Activated naive CD4-positive, alpha-beta T cell treated with anti-CD3 and anti-CD28 coated beads, Interleukin-2, amount 10 ng/mL, durations not matched to agents 7 days and 5 days (primary cell): ENCODE measurements at regions not wholly inside any gene's neighbourhood (a gene's known extent, or its start where the extent isn't known, plus 50 kb on each side); places are given as distances from the start of the nearest gene placed in this dataset.

Source experiments
- CTCF ChIA-PET: fragments of 350-600 bp; sonication (Branson Sonifier 250); formaldehyde crosslinking; loops from one replicate; lab custom pipeline; 2021; ENCODE audit warnings: antibody characterized with exemption; lab: Charles Lee
- DNase-seq: peaks from one replicate; pipeline ENCODE4 v3.0.0-alpha.2; 2020
- H3K27ac Mint-ChIP-seq: one replicate; pipeline ENCODE4 v1.8.0; 2021; ENCODE audit warnings: mild to moderate bottlenecking, moderate library complexity, mixed read lengths
- H3K27me3 Mint-ChIP-seq: one replicate; pipeline ENCODE4 v1.8.0; 2021; ENCODE audit warnings: mild to moderate bottlenecking, mixed read lengths
- H3K36me3 Mint-ChIP-seq: one replicate; pipeline ENCODE4 v1.8.0; 2021; ENCODE audit warnings: mixed read lengths
- H3K4me1 Mint-ChIP-seq: one replicate; pipeline ENCODE4 v1.8.0; 2021; ENCODE audit warnings: mixed read lengths
- H3K4me3 Mint-ChIP-seq: one replicate; pipeline ENCODE4 v1.8.0; 2021; ENCODE audit warnings: mild to moderate bottlenecking, moderate library complexity, mixed read lengths
- H3K9me3 Mint-ChIP-seq: one replicate; pipeline ENCODE4 v1.8.0; 2021; ENCODE audit warnings: mixed read lengths

GRCh38 chr14:43183916-43184315 is 1323.2 kb downstream of the FSCB start:
- Mint-ChIP-seq H3K27ac (no peak overlapping the region), H3K9me3 (peaks cover 7% of the 10 kb centered on the region), H3K36me3 (no peaks in the 10 kb centered on the region), H3K4me1 (no peaks in the 10 kb centered on the region), H3K27me3 (no peaks in the 10 kb centered on the region), H3K4me3 (no peak overlapping the region)
- DNase-seq: no peak
- CTCF ChIA-PET: no interaction called here

DNA sequence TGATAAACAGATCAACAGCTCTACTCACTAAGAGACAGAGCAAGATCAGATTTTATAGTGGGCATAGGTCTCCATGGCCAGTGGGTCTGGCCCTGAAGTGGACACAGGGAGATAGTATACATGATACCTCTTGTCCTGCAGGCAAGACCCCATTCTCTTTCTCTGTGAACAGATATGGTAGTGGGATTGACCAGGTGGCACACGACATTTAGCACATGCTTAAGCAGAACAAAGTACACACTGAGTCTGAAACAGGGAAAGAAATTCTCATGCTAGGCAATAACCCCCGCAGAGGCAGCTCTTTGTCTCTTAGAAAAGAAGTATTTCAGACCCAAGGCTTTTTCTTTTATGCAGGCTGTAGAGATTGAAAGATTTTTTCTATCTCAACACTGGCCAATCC is 1331.2 kb downstream of the FSCB start:
- no peak overlapping the region for H3K4me3 Mint-ChIP-seq
- no peaks in the 10 kb centered on the region for H3K36me3 Mint-ChIP-seq
- CTCF ChIA-PET: no interaction called here
- peaks cover 2% of the 10 kb centered on the region for H3K9me3 Mint-ChIP-seq
- no peaks in the 10 kb centered on the region for H3K4me1 Mint-ChIP-seq
- H3K27me3 Mint-ChIP-seq: no peaks in the 10 kb centered on the region
- DNase-seq: no peak
- no peak overlapping the region for H3K27ac Mint-ChIP-seq

DNA sequence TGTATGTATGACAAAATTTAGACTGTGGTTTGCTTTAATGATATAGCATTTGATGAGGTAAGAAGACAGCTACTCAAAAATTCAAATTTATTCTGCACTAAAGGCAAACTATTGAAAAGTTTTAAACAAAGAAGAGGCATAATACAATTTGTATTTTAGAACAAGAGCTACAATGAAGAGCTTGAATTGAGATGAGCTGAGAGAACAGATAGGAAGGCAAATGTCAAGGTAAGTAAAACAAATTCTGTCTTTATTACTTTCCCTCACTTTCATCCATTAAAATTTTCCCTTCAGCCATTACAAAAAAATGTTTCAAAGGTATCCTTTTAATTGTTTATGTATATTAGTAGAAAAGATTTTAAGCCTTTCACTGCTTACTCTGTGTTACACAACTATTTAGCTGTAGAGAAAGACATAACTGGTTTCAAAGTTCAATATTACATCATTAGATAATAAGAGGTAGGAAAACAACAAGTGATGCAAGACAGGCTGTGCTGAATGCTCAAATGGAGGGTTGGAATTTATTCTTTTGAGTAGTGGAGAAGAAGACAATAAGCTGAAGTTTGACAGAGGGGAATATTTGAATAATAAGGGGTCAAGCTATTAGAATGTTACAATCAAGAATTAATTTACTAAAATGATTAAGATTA is 1334.1 kb downstream of the FSCB start:
- no peak for DNase-seq
- CTCF ChIA-PET: no interaction called here
- H3K9me3 Mint-ChIP-seq: no peaks in the 10 kb centered on the region
- no peaks in the 10 kb centered on the region for H3K27me3 Mint-ChIP-seq
- H3K4me3 Mint-ChIP-seq: no peak overlapping the region
- no peaks in the 10 kb centered on the region for H3K36me3 Mint-ChIP-seq
- no peak overlapping the region for H3K27ac Mint-ChIP-seq
- H3K4me1 Mint-ChIP-seq: no peaks in the 10 kb centered on the region

DNA sequence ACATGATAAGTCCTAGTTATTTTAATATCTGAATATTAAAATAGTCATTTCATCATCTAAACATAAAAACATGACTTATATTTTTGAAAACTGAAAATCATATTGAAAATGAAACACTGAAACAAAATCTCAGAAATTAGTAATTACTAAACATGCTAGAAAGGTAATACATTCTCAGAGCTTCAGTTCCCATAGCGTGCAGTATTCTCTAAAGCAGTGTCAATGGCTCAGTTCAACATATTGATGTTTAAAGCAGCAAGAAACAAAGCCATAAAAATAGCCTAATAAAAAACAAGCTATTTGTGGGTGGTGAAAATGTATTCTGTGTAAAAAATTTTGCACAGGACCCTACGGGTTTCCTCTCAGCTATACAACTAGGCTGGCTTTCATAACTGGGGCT is 1337.4 kb downstream of the FSCB start:
- no peak for DNase-seq
- Mint-ChIP-seq H3K4me1 (no peaks in the 10 kb centered on the region), H3K36me3 (no peaks in the 10 kb centered on the region), H3K9me3 (no peaks in the 10 kb centered on the region), H3K4me3 (no peak overlapping the region), H3K27me3 (no peaks in the 10 kb centered on the region), H3K27ac (no peak overlapping the region)
- CTCF ChIA-PET: no interaction called here

DNA sequence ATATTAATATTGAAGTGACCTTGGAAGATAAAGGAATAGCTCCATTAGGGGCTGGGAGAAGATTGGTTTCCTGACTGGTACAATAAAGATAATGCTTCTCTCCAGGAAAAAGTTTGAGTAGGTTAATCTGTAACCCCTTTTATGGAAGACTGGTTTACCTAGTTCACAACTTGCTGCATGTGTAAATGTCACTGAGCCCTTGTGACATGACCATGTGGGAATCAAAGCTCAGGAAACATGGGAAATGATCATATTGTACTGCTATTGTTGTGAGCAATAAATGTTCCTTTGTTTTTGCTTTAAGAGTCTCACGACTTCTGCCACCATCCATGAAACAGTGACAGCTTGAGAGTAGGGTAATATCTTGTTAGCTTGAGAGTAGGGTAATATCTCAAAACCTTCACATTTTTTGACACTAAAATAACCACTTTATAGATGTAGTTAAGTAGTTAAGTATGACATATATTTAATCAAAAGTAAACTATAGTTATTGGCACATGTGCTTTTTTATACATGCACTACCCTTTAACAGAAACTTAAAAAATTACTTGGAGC is 1338.6 kb downstream of the FSCB start:
- H3K4me1 Mint-ChIP-seq: no peaks in the 10 kb centered on the region
- H3K27ac Mint-ChIP-seq: no peak overlapping the region
- no peak for DNase-seq
- CTCF ChIA-PET: no interaction called here
- no peaks in the 10 kb centered on the region for H3K9me3 Mint-ChIP-seq
- no peaks in the 10 kb centered on the region for H3K27me3 Mint-ChIP-seq
- no peak overlapping the region for H3K4me3 Mint-ChIP-seq
- no peaks in the 10 kb centered on the region for H3K36me3 Mint-ChIP-seq

GRCh38 chr14:43166163-43166562 is 1340.9 kb downstream of the FSCB start:
- Mint-ChIP-seq H3K4me1 (no peaks in the 10 kb centered on the region), H3K27me3 (no peaks in the 10 kb centered on the region), H3K4me3 (no peak overlapping the region), H3K27ac (no peak overlapping the region), H3K36me3 (no peaks in the 10 kb centered on the region), H3K9me3 (no peaks in the 10 kb centered on the region)
- CTCF ChIA-PET: no interaction called here
- no peak for DNase-seq

DNA sequence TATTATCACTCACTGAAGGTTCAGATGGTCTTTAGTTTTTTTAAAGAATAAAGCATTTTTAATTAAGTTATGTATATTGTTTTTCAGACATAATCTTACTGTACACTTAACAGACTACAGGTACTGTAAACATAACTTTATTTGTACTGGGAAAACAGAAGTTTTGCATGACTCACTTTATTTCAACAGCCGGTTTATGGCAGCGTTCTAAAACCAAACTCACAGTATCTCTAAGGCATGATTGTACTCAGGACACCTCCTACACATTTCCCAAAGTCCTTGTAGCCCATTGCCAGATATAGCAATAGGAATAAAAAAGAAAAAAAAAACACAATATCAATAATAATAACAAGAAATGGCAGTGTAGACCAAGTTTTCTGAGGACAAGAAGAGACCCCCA is 1341.4 kb downstream of the FSCB start:
- H3K4me1 Mint-ChIP-seq: no peaks in the 10 kb centered on the region
- H3K9me3 Mint-ChIP-seq: no peaks in the 10 kb centered on the region
- no peak overlapping the region for H3K27ac Mint-ChIP-seq
- no peak overlapping the region for H3K4me3 Mint-ChIP-seq
- no peaks in the 10 kb centered on the region for H3K27me3 Mint-ChIP-seq
- CTCF ChIA-PET: no interaction called here
- no peaks in the 10 kb centered on the region for H3K36me3 Mint-ChIP-seq
- no peak for DNase-seq

- H3K36me3 Mint-ChIP-seq: no peaks in the 10 kb centered on the region
- H3K9me3 Mint-ChIP-seq: peaks cover 10% of the 10 kb centered on the region
These were observed 1345.6 kb downstream of the FSCB start for GRCh38 chr14:43161477-43161876.

DNA sequence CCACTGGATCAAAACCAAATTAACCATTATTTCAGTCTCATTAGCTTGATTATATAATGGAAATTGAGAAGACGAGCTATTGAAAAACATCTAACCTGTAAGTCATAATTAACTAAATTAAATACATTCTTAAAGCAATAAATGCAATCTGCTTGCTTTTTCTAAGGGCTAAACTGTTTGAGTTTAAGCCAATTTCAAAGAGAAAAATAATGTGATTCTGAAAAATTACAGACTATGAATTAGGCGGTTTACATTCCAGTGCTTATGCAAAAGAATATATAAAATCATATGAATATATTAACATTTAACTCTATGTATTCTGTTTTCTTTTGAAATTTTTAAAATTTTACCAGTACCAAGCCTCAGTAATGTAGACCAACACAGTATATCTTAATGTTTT is 1349.4 kb downstream of the FSCB start:
- Mint-ChIP-seq H3K9me3 (peaks cover 10% of the 10 kb centered on the region), H3K27ac (no peak overlapping the region), H3K4me3 (no peak overlapping the region), H3K36me3 (no peaks in the 10 kb centered on the region), H3K27me3 (no peaks in the 10 kb centered on the region), H3K4me1 (no peaks in the 10 kb centered on the region)
- no peak for DNase-seq
- CTCF ChIA-PET: no interaction called here

More at GRCh38 chr14:43161477-43161876, 1345.6 kb downstream of the FSCB start:
- H3K4me1 Mint-ChIP-seq: no peaks in the 10 kb centered on the region
- no peak overlapping the region for H3K27ac Mint-ChIP-seq
- H3K4me3 Mint-ChIP-seq: no peak overlapping the region
- CTCF ChIA-PET: no interaction called here
- no peak for DNase-seq
- H3K27me3 Mint-ChIP-seq: no peaks in the 10 kb centered on the region

GRCh38 chr14:43155924-43156323 is 1351.2 kb downstream of the FSCB start:
- no peaks in the 10 kb centered on the region for H3K27me3 Mint-ChIP-seq
- no peaks in the 10 kb centered on the region for H3K36me3 Mint-ChIP-seq
- H3K27ac Mint-ChIP-seq: no peak overlapping the region
- H3K4me3 Mint-ChIP-seq: no peak overlapping the region
- H3K9me3 Mint-ChIP-seq: peaks cover 10% of the 10 kb centered on the region
- no peak for DNase-seq
- no peaks in the 10 kb centered on the region for H3K4me1 Mint-ChIP-seq
- CTCF ChIA-PET: no interaction called here

GRCh38 chr14:43155258-43155657 is 1351.8 kb downstream of the FSCB start:
- H3K27me3 Mint-ChIP-seq: no peaks in the 10 kb centered on the region
- no peak overlapping the region for H3K4me3 Mint-ChIP-seq
- H3K27ac Mint-ChIP-seq: no peak overlapping the region
- no peak for DNase-seq
- no peaks in the 10 kb centered on the region for H3K36me3 Mint-ChIP-seq
- CTCF ChIA-PET: no interaction called here
- peaks cover 10% of the 10 kb centered on the region for H3K9me3 Mint-ChIP-seq
- no peaks in the 10 kb centered on the region for H3K4me1 Mint-ChIP-seq

DNA sequence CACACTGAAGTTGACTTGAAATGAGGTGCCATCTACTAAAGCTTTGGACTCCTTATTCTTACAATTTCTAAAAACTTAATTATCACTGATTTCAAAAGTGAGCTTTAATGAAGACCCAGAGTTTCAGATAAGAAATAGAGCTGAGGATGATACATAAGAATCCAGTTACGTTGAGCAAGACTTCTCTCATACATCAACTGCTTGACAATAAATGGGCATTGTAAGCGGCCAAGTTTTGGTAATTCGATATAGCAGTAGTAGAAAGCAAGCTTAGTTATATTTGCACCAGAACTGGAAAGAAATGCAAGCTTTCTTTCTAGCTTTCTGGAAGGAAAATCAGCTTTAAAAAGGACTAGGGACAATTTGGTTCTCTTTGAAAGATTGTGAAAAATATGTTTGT is 1359.6 kb downstream of the FSCB start:
- Mint-ChIP-seq H3K9me3 (peaks cover 2% of the 10 kb centered on the region), H3K4me3 (no peak overlapping the region), H3K36me3 (no peaks in the 10 kb centered on the region), H3K27ac (no peak overlapping the region), H3K27me3 (no peaks in the 10 kb centered on the region), H3K4me1 (no peaks in the 10 kb centered on the region)
- no peak for DNase-seq
- CTCF ChIA-PET: no interaction called here

- H3K4me1 Mint-ChIP-seq: no peaks in the 10 kb centered on the region
- DNase-seq: no peak
- CTCF ChIA-PET: no interaction called here
- H3K9me3 Mint-ChIP-seq: peaks cover 2% of the 10 kb centered on the region
- no peaks in the 10 kb centered on the region for H3K27me3 Mint-ChIP-seq
- H3K27ac Mint-ChIP-seq: no peak overlapping the region
- no peaks in the 10 kb centered on the region for H3K36me3 Mint-ChIP-seq
- no peak overlapping the region for H3K4me3 Mint-ChIP-seq
These were observed 1361.7 kb downstream of the FSCB start for GRCh38 chr14:43145361-43145760.

GRCh38 chr14:43143106-43143505 is 1364.0 kb downstream of the FSCB start:
- no peaks in the 10 kb centered on the region for H3K36me3 Mint-ChIP-seq
- H3K27me3 Mint-ChIP-seq: no peaks in the 10 kb centered on the region
- no peaks in the 10 kb centered on the region for H3K4me1 Mint-ChIP-seq
- peaks cover 2% of the 10 kb centered on the region for H3K9me3 Mint-ChIP-seq
- no peak overlapping the region for H3K4me3 Mint-ChIP-seq
- CTCF ChIA-PET: no interaction called here
- no peak overlapping the region for H3K27ac Mint-ChIP-seq
- no peak for DNase-seq

- no peak overlapping the region for H3K27ac Mint-ChIP-seq
- H3K27me3 Mint-ChIP-seq: no peaks in the 10 kb centered on the region
- H3K4me3 Mint-ChIP-seq: no peak overlapping the region
- DNase-seq: no peak
- peaks cover 5% of the 10 kb centered on the region for H3K9me3 Mint-ChIP-seq
- CTCF ChIA-PET: no interaction called here
- no peaks in the 10 kb centered on the region for H3K4me1 Mint-ChIP-seq
- H3K36me3 Mint-ChIP-seq: no peaks in the 10 kb centered on the region
These were observed 1365.4 kb downstream of the FSCB start for GRCh38 chr14:43141636-43142191.
